Skeletal muscle tissue (tissue), 3 donors: ENCODE measurements at regions not wholly inside any gene's neighbourhood (a gene's known extent, or its start where the extent isn't known, plus 50 kb on each side); places are given as distances from the start of the nearest gene placed in this dataset.

Experiments used
- H3K27ac ChIP-seq: one replicate; pipeline ENCODE4 v1.7.0; 2013; ENCODE audit warnings: mild to moderate bottlenecking, low read depth, low read length, inconsistent platforms
- H3K27me3 ChIP-seq, 3 donors: one replicate each; pipeline ENCODE4 v1.7.0; 2013; ENCODE audit warnings: low read length in 3 of 3; ENCODE audit not compliant: control insufficient read depth in 3 of 3, insufficient read depth in 3 of 3
- H3K36me3 ChIP-seq, 3 donors: one replicate each; pipeline ENCODE4 v1.7.0; 2013; ENCODE audit warnings: low read length in 3 of 3; ENCODE audit not compliant: control insufficient read depth in 3 of 3, insufficient read depth in 3 of 3
- H3K4me1 ChIP-seq, 3 donors: one replicate each; pipeline ENCODE4 v1.7.0; 2013; ENCODE audit warnings: low read length in 3 of 3, mild to moderate bottlenecking in 3 of 3; ENCODE audit not compliant: control insufficient read depth in 3 of 3, insufficient read depth in 3 of 3
- H3K4me3 ChIP-seq, 3 donors: one replicate each; pipeline ENCODE4 v1.7.0; 2013; ENCODE audit warnings: low read length in 3 of 3
- H3K9ac ChIP-seq, 3 donors: one replicate each; pipeline ENCODE4 v1.7.0; 2013; ENCODE audit warnings: low read length in 3 of 3, mild to moderate bottlenecking in 3 of 3, moderate library complexity in 2 of 3, low read depth in 1 of 3
- H3K9me3 ChIP-seq, 3 donors: one replicate each; pipeline ENCODE4 v1.7.0; 2013; ENCODE audit warnings: low read length in 3 of 3; ENCODE audit not compliant: control insufficient read depth in 3 of 3
- donor health status: Osteomylitis.

DNA sequence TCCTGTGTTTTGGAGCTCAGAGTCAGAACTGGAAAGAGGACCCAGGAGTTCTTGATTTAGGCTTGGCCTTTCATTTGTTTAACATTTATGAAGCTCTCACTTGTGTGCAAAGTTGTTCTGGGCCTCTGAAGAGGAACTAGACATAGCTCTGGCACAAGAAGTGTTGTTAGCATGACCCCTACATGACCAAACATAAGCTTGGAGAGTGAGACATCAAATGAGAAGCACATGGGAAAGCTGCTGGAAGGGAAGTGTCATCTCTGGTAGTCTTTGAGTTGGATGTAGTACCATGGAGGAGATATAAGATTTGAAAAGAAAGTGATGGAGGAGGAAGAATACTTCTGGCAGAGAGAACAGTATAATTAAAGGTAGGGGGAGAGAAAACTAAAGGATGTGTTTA, 370.1 kb downstream of the ADRA2A start:
- no peak overlapping the region for H3K9ac ChIP-seq
- H3K4me3 ChIP-seq = no peak overlapping the region
- no peaks in the 10 kb centered on the region for H3K36me3 ChIP-seq
- H3K9me3 ChIP-seq = no peaks in the 10 kb centered on the region
- H3K27me3 ChIP-seq = no peaks in the 10 kb centered on the region
- H3K27ac ChIP-seq = no peak overlapping the region
- H3K4me1 ChIP-seq = no peaks in the 10 kb centered on the region

DNA sequence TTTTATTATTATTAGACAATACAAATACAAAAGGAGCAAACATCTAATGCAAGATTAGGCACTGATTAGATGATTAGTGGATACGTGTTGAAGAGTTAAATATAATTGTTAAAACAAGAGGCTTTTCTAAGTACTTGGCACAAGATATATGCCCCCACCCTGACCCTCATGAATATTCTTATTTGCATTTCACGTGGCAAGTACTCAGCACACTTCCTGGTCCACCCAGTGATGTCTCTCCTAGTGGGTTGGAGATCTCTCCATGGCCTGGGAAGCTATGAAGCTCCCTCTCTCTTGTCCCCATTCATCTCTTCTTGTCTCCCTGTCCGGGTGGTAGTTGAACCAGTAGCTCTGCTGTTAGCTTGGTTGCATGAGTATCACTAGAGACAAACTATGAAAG, 375.3 kb downstream of the ADRA2A start:
- Histone ChIP-seq H3K4me3 (no peak overlapping the region), H3K9me3 (no peaks in the 10 kb centered on the region), H3K27me3 (no peaks in the 10 kb centered on the region), H3K27ac (no peak overlapping the region), H3K4me1 (peaks cover 0 to 3% (median 0%) of the 10 kb centered on the region in 3 donors), H3K9ac (no peak overlapping the region), H3K36me3 (no peaks in the 10 kb centered on the region)

DNA sequence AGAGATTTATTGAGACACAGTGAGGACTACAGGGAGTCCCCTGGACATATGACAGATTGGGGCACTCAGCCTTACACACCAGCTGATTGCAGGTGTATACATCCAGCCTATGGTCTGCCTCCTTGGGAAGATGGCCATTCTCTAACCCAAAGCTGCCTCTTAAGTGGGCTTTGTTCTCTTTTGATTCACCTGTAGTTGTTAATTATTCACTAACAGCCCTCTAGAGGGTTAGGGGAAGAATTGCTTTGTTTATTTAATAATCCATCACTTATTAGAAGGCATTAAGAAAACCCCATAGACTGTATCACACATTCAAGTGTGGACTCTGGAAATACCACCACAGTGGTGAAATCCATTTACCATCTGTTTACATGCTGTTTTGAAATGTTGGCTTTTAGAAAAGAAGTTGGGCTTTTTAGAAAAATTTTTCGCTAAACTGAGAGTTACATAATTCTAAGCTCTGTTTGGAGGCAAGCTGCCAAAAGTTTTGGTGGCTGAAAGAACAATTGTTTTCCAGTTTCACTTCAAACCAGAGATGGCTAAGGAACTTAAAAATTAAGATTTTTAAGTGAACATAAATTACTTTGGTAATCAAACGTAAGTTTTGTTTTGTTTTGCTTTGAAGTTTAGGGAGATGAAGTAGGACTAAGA, 379.1 kb downstream of the ADRA2A start:
- no peaks in the 10 kb centered on the region for H3K36me3 ChIP-seq
- peaks cover 0 to 3% (median 0%) of the 10 kb centered on the region in 3 donors for H3K4me1 ChIP-seq
- no peaks in the 10 kb centered on the region for H3K9me3 ChIP-seq
- H3K27me3 ChIP-seq = no peaks in the 10 kb centered on the region
- no peak overlapping the region for H3K4me3 ChIP-seq
- H3K9ac ChIP-seq = no peak overlapping the region
- H3K27ac ChIP-seq = no peak overlapping the region

DNA sequence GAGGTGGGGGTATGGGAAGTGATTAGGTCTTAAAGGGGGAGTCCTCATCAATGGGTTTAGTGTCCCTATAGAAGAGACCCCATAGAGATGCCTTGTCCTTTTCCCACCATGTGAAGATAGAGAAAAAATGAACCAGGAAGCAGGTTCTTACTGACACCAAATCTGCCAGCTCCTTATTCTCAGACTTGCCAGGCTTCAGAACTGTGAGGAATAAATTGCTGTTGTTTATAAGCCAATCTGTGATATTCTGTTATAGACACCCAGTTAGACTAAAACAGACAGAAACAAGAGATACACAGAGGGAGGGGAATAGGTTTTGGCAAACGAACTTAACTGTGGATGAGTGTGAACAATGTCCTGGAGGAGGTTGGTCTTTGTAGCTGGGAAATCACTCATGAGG, 381.4 kb downstream of the ADRA2A start:
- H3K4me1 ChIP-seq = peaks cover 0 to 3% (median 0%) of the 10 kb centered on the region in 3 donors
- no peaks in the 10 kb centered on the region for H3K9me3 ChIP-seq
- H3K27ac ChIP-seq = no peak overlapping the region
- H3K27me3 ChIP-seq = no peaks in the 10 kb centered on the region
- no peak overlapping the region for H3K4me3 ChIP-seq
- no peaks in the 10 kb centered on the region for H3K36me3 ChIP-seq
- H3K9ac ChIP-seq = no peak overlapping the region

DNA sequence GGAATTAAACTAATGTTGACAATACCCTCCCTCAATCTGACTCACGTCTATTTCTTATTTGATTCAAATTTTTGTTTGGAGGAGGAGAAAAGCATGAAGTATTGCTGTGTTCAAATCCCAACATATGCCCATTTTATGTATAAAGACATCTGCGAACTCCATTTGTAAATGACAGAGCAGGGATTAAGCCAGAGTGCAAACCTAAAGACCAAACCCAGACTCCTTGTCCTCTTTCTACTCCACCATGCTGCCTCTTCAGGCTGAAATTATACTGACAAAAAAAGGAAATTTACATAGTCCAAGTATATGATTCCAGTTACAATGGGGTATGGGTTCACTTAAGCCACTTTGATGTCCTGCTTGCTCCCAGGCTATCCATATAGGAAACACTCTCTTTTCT, 383.1 kb downstream of the ADRA2A start:
- Histone ChIP-seq H3K4me3 (no peak overlapping the region), H3K36me3 (no peaks in the 10 kb centered on the region), H3K9ac (no peak overlapping the region), H3K4me1 (peaks cover 0 to 3% (median 0%) of the 10 kb centered on the region in 3 donors), H3K9me3 (no peaks in the 10 kb centered on the region), H3K27me3 (no peaks in the 10 kb centered on the region), H3K27ac (no peak overlapping the region)

DNA sequence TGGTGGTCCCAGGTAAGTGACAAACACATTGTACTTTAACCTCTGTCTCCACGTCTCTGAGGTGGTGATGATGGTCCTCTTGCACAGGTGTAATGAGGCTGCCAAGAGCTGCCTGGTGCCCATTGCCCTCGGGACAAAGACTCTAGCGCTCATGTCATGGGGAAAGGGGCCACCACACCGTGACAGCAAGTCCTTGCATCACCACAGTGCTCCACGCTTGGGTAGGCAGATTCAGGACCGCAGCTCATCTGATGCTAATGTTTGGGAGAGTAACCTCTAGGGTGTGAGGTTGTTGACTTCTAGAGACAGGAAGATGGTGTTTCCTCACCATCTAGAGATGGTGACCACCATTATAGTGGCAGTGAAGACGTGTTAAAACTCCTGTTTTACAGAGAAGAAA, 395.6 kb downstream of the ADRA2A start:
- Histone ChIP-seq H3K4me1 (no peaks in the 10 kb centered on the region), H3K4me3 (no peak overlapping the region), H3K36me3 (no peaks in the 10 kb centered on the region), H3K9ac (no peak overlapping the region), H3K27ac (no peak overlapping the region), H3K27me3 (no peaks in the 10 kb centered on the region), H3K9me3 (no peaks in the 10 kb centered on the region)

DNA sequence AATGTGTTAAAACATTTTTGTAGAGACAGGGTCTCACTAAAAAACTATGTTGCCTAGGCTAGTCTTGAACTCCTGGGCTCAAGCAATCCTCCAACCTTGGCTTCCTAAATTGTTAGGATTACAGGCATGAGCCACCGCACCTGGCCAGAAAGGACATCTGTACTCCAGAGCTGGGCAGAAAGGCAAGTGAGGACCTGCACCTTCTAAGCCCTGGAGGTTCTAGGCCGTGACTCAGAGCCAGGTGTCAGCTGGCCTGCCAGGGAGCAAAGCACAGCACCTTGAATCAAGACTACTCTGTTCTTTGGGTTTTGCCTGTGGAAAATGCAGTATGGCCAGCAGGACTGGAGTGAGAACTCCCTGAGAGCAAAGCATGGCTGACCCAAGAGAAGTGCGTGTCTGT, 396.5 kb downstream of the ADRA2A start:
- Histone ChIP-seq H3K27me3 (no peaks in the 10 kb centered on the region), H3K9me3 (no peaks in the 10 kb centered on the region), H3K4me1 (no peaks in the 10 kb centered on the region), H3K27ac (no peak overlapping the region), H3K9ac (no peak overlapping the region), H3K4me3 (no peak overlapping the region), H3K36me3 (no peaks in the 10 kb centered on the region)

DNA sequence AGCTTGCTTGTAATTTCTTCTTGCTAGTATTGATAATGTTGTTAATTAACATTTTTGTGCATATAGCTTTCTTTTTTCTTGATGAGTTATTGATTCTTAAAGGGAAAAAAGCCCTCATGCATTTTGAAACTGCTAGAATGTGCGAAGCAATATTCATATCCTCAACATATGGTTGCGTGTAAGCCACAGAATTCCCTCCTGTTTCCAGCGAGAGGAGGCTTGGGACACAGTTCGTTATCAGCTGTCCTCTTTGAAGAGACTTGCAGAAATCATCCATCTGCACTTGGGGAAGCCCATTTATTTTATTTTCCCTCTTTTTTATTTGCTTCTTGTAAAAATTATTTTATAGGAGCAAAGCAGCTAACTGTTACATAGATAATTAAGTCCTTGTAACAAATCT, 398.0 kb downstream of the ADRA2A start:
- H3K36me3 ChIP-seq = no peaks in the 10 kb centered on the region
- H3K9ac ChIP-seq = no peak overlapping the region
- H3K9me3 ChIP-seq = no peaks in the 10 kb centered on the region

DNA sequence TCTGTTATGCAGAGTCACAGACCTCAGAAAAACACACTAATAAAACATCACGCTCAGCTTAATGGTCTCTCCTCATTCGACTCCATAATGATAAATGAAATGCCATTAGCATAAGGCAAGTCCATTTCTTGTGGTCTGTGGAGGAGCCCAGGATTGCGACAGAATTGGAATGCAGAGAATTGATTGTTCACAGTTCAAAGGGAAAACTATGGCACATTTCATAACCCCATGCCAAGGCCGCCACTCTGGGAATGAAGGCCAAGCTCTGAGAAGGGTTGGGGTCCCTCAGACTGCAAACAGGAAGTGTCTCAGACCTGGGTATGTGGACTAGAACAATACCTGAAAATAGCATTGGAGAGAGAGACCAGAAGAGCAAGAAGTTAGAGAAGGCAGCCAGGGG, 398.9 kb downstream of the ADRA2A start:
- no peaks in the 10 kb centered on the region for H3K36me3 ChIP-seq
- no peaks in the 10 kb centered on the region for H3K4me1 ChIP-seq
- H3K27me3 ChIP-seq = no peaks in the 10 kb centered on the region
- no peak overlapping the region for H3K9ac ChIP-seq
- H3K9me3 ChIP-seq = no peaks in the 10 kb centered on the region
- no peak overlapping the region for H3K27ac ChIP-seq
- H3K4me3 ChIP-seq = no peak overlapping the region

More for the DNA sequence above, 398.0 kb downstream of the ADRA2A start:
- no peak overlapping the region for H3K27ac ChIP-seq
- no peaks in the 10 kb centered on the region for H3K27me3 ChIP-seq
- H3K4me1 ChIP-seq = no peaks in the 10 kb centered on the region
- H3K4me3 ChIP-seq = no peak overlapping the region

DNA sequence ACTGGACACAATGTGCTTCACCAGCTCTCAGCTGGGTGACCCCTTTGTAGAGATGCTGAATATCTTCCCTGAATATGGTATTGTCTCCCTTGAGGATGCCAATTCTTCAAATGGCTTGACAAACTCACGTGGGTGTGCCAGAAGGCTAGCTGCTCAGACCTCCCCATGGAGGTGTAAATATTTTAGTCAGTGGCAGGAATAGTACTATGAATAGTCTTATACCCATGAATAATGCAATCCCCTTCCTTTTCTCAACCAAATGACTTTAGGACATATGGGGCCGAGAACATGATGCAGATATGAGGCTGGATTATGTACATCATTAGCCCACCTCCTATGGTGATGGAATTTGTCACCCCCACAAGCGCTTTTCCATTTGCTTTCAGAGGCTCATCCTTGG, 401.8 kb downstream of the ADRA2A start:
- Histone ChIP-seq H3K9ac (no peak overlapping the region), H3K36me3 (no peaks in the 10 kb centered on the region), H3K27ac (no peak overlapping the region), H3K27me3 (no peaks in the 10 kb centered on the region), H3K4me1 (no peaks in the 10 kb centered on the region), H3K4me3 (no peak overlapping the region), H3K9me3 (no peaks in the 10 kb centered on the region)
